Stimulated activated CD4-positive, alpha-beta T cell treated with anti-CD3 and anti-CD28 coated beads, TNF-alpha, amount 100 ng/mL, for 1 hour (primary cell): ENCODE measurements at regions not wholly inside any gene's neighbourhood (a gene's known extent, or its start where the extent isn't known, plus 50 kb on each side); places are given as distances from the start of the nearest gene placed in this dataset.
"Not testable (repeated sequence)": the region's sequence is repeated elsewhere in the genome, so short reads cannot be mapped to it uniquely, and the experiment has no call there.

ENCODE experiments used
- DNase-seq, 3 donors: peaks; one replicate each; pipeline ENCODE4 v3.0.0-alpha.2; 2020; ENCODE audit warnings: low read depth in 3 of 3, low spot score in 1 of 3

DNA sequence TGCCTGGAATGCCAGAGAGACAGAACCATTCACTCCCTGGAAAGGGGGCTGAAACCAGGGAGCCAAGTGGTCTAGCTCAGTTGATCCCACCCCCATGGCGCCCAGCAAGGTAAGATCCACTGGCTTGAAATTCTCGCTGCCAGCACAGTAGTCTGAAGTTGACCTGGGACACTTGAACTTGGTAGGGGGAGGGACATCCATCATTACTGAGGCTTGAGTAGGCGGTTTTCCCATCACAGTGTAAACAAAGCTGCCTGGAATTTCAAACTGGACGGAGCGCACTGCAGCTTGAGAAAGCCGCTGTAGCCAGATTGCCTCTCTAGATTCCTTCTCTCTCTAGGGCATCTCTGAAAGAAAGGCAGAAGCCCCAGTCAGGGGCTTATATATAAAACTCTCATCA lies 310.7 kb upstream of the DPPA4 start:
- DNase-seq: no peak

DNA sequence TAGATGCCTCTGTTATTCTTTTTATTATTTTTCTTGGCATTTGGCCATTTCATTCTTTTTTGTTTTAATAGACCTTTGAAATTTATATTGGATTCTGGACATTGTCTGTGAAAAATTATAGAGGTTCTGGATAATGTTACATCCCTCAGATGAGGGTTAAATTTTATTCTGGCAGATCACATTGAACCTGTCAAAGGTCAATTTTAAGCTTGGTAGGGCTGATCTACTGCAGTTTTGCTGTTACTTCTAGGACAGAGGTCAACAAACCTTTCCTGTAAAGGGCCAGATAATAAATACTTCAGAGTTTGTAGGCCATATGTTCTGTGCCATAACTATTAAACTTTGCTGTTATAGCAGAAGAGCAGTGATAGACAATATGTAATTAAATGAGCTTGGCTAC lies 318.9 kb upstream of the DPPA4 start:
- no peak for DNase-seq

DNA sequence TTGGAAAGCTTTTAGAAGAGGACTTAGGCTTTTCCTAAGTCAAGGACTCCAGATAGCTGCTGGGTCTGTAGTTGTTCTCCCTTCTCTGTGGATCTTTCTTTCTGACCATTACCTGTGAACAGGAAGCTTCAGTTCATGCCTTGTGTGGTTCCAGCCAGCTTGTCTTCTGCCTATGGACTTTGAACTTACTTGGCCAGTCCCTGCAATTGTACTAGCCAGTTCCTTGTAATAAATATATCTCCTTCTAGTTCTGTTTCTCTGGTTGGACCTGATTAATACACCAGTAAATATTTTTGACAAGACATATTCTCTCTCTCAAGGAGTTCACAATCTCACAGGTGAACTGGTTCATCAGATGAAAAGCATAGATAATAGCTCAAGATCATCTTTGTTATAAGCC lies 341.3 kb upstream of the DPPA4 start:
- no peak for DNase-seq

DNA sequence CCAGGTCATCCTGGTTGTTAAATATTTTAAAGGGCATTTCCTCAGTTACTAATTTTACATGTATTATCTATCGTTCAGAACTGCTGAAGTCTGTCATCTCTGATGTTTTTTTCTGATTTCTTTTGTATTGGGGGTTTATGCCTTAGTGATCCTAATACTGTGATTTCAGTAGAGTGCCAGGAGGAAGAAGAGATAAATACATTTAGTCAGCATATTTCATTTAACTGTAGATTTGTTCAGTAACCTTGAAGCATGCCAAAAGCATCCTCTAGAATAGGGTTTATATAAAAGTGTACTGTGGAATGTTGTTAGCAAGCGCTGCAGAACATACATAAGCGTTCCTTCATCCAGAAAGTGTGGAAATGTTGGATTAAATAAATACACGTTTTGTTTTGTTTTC lies 342.3 kb upstream of the DPPA4 start:
- no peak for DNase-seq

DNA sequence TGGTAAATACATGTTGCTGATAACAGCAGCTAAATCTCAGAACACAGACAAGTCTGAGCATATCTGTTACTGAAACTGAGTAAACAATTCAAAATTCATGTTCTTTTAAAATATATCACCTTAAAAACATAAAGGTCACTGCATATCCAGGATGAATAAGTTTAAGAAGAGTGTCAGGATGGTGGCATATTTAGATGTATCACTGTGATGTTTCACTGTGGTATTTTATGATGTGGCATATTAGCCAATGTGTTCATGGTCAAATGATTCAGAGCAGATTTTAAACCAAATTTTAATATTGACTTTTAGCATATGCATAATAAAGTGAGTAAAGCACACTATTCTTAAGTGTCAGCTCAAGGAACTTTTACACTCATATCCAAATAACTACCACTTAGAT lies 346.4 kb upstream of the DPPA4 start:
- no peak for DNase-seq

DNA sequence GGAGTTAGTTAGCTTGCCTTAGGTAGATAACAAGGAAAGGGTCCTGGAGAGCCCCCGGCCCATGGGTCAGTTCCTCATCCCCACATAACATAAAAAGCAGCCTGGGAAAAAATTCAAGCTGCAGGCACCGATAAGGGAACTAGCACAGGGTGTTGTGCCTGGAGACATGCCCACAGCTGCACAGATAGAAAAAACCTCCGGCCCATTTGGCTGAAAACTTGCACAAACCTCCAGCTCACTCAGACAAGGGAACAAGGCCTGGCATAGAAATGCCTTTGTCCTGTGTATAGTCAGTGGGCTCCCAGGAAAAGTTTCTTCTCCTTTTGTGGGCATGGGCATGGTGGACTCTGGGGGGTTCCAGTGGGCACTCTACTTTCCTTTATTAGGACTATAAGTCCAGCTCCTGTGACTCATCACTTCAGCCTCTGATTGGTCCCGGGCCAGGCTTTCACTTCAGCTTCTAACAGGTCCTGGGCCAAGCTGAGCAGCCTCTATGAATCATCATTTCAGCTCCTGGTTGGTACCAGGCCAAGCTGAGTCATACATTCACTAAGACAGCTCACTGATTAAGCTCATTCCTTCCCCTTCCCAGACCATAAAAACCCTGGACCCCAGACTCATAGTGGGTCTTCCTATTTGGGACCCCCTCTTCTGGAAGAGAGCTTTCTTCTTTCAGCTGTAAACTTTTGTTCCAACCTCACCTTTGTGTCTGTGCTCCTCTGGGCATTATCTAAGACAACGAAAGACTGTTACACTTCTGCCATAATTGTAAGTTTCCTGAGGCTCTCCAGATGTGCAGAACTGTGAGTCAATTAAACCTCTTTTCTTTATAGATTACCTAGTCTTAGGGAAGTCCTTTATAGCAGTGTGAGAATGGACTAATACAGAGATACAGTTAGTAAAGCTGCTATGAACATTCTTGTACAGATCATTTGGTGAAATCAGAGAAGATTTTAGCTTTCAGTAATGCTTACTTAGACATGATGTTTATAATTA lies 348.0 kb upstream of the DPPA4 start:
- DNase-seq: no peak

DNA sequence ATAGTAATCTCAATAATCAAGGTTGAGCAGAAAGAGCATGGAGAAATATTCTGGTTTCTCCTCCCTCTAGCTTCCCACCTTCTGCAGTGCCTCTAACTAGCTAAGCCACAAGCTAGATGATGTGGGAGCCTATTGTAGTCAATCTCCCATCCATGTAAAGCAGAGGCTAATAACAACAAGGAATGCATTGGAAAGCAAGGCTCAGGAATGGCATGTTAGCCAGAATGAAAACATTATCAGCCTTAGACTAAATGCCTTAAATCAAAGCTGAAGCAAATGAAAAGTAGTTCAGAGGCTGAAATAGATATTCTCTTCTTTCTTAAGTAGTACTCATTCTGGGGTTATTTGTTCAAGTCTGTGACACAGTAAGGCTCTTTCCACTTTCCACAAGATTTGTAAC lies 350.3 kb upstream of the DPPA4 start:
- no peak for DNase-seq

DNA sequence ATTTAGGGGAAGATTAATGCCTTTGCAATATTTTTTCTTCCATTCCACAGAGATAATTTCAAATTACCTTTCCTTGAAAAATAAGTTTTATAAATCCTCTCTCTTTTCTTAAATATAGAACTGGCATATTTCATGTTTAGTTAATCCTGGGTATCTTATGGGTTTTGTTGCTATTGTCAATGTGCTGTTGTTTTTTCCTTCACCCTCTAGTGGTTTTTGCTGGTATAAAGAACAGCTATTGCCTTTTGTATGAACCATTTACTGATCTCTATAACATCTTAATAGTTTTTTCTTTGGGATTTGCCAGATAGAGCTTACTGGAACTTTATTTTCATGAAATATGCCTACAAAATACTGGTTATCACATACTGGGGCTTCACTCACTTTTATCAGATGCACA lies 359.6 kb upstream of the DPPA4 start:
- no peak for DNase-seq

DNA sequence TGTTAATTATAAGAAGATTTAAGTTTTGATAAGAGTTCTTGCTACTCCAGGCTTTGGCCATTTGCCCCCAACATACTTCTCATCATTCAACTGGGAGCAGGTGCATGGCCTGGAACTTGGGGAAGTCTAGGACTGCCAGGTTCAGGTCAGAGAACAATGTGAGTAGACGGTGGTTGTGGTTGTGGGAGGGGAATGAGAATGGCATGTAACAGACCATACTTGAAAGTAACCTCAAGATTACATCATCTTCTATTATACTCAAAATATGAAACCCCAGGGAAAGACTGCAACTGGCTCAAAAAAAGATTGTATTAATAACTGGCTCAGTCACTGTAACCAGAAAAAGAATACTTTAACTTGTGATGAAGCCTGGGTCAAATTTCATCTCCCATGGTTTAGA lies 364.9 kb upstream of the DPPA4 start:
- DNase-seq: no peak

DNA sequence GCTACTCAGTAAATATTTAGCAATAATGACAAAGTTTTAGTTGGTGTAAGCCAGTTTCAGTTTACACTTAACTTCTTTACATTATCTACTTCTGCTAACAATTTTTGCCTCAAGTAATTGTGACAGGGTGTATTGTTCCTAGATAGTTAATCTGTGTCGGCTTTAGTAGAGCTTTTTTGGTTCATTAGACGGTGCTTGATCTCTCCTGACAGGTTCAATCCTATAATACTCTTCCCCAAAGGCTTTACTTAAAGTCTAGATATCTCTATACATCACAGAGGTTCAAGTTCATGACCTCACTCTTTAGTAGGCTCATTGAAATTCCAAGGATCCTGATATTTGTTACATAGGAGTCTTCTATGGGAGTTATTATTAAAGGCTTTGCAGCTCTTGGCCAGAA lies 365.6 kb upstream of the DPPA4 start:
- DNase-seq: no peak

DNA sequence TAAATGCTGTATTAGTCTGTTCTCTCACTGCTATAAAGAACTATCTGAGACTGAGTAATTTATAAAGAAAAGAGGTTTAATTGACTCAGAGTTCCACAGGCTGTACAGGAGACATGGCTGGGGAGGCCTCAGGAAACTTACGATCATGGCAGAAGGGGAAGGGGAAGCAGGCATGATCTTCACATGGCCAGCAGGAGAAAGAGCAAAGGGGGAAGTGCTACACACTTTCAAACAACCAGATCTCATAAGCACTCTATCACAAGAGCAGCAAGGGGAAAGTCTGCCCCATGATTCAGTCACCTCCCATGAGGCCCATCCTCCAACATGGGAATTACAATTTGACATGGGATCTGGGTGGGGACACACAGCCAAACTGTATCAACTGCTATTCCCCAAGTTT lies 367.8 kb upstream of the DPPA4 start:
- DNase-seq: not testable (repeated sequence)

DNA sequence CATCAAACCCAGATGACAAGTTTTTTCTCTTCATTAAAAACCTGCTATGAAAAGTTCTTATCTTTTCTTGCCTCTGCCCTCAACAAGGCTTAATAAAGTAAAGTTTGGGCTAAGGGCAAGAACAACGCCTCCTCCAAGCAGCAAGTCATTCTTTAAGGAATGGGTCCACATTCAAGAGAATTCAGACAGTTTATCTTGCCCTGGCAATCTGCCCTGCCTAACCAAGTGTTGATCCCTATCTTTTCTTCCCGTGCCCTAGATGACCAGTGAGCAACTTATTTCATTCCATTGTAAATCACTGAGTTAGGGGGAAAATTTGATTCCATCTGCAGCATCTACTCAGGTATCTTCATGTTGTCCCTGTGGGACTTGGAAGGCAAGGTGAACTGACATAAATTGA lies 370.3 kb upstream of the DPPA4 start:
- no peak for DNase-seq

DNA sequence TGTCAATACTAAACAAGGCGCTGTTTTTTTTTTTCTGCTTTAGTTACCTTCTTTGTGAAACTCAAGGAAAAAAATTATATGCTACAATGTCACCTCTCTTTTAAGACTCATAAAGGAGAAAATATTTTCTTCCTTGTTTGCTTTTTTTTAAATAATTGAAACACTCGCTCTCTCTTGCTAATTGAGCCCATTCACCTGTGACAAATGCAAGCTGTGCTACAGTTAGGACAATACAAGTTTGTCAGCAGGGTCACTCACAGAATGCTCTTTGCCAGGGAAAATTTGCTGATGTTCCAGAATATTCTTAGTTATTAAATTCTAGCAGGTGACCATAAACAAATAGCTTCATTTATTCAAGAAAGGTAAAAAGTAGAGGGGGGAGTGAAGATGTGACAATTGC lies 375.9 kb upstream of the DPPA4 start:
- DNase-seq: no peak

DNA sequence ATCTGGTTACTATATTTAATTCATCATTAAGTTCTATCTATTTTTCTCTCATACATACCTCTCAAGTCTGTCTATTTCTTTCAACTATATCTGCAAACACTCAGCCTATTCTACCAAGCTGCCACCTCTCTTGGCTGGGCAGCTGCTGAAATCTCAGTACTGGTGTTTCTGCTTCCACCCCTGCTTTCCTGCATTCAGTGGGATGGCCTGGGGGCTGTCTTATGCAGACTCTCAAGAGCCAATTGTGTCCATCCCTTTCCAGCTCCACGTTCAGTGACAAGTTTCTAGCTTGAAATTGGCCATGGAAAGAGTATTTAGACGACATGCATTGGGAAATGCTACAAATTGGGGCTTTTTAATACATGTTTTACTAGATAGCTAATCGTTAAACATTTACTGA lies 378.4 kb upstream of the DPPA4 start:
- DNase-seq: no peak

DNA sequence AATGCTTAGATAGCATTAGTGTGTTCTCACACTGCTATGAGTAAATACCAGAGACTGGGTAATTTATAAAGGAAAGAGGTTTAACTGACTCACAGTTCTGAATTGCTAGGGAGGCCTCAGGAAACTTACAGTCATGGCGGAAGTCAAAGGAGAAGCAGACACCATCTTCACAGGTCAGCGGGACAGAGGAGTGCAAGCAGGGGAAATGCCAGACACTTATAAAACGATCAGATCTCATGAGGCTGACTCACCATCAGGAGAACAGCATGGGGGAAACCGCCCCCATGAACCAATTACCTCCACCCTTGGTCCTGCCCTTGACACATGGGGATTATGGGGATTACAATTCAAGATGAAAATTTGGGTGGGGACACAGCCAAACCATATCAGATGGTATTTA lies 381.5 kb upstream of the DPPA4 start:
- no peak for DNase-seq

DNA sequence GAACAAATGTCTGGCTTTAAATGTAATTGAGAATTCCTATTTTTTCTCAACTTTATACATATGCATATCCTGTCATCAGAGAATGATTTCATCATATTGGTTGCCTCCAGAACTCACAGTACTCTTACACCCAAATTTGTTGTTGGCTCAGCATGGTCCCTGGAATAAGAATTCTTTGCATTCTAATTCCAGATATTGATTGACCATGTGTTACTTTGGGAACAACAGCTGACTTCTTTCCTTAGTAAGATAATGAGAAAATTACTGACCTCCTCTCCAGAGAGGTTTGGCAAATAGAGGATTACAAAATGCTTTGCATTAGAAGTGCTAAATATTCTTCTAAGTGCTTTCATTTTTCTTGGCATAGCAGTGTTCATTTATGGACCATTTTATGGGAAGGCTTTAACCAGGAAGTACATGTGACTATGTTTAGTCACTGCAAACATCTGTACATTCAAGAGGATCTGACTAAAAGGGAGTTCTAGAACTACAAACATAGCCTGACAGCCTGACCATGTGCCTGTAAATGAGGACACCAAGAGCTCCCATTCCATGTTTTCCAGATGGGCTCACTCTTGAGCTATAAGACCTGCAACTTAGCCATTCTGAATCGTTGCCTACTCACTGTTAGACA lies 391.6 kb upstream of the DPPA4 start:
- DNase-seq: no peak

DNA sequence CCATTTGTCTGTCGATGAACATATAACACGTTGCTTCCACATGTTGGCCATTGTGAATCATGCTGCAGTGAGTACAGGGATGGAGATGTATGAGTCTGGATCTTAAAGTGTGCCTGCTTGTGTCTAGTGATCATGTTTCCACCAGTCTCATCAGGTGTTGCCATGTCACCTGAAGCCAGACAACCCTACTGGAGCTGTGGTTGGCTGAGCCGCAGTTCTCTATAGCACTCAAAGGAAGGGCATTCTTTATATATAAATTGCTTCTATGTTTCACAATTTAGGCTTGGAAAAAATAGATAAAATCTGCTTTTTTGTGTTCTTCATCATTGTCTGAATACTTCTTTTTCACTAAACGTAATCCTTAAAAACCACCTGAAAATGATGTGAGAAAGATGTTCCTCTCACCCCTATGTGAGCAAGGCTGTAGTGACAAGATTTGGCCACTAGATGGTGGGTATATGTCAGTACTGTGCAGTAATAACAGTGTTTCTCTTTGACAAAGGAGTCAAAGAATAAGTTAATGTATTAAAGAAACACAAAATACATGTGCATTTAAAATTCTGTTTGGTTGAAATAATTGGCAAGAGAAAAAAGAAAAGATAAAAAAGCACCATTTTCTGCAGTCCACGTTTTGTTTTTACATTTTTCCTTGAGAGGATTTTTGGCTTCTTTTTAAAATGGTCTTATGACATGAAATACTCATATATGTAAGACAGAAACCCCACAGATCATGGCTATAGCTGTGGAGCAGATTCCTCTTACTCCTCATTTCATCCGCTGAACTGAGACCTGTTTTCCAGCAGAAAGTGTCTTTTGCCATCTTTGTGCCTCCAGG lies 394.5 kb upstream of the DPPA4 start:
- peak; percentile 5 to 31 (median 23) for DNase-seq

DNA sequence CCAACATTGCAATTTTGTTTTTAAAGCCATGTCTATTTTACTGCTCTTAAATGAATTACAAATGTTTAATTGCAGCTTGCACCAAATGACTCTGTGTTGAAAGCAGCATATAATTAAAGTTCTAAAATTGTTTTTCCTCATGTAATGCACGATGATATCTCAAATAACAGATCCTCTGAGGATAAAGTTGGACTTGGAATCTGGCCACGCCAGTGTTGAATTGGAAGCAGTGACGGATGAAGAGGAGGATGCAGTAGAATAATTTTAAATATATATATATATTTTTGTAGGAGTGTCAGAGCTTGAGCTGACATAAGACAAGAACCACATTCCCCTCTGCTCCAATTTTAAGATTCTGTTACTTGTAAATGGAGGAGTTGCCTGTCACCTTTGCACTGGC lies 406.6 kb upstream of the DPPA4 start:
- DNase-seq: no peak

DNA sequence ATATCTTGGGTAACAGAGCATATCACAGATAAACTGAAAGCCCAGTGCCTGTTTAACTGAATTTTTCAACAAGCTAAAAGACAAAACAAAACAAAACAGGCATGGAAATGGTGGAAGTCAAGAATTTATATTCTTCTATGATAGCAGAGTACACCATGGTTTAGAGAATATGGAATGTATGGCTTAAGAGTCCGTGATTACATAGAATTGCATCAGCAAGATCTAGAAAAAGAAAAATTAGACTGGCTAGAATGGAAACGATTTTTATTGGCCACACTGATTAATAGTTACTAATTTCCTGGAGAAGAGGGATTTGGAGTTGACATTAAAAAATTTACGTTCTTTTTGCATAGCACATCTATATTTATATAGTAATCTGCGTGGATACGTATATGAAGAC lies 435.2 kb upstream of the DPPA4 start:
- no peak for DNase-seq

DNA sequence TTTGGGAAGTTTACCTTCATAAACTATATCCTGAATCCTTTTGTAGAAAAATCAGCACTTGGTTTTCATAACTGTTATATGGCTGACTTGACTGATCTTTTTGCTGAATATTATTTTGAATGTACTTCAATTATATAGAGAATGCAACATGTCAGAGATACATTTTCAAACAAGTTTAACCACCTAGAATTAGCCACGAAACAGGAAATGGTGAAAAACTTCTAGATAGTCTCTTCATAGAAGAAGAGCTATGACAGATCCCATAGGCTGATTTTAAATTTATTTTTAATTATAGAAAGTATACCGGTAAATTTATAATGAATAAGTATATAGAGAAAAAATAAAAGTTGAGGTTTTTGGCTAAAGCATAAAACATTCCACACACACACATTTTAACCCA lies 436.8 kb upstream of the DPPA4 start:
- DNase-seq: no peak

DNA sequence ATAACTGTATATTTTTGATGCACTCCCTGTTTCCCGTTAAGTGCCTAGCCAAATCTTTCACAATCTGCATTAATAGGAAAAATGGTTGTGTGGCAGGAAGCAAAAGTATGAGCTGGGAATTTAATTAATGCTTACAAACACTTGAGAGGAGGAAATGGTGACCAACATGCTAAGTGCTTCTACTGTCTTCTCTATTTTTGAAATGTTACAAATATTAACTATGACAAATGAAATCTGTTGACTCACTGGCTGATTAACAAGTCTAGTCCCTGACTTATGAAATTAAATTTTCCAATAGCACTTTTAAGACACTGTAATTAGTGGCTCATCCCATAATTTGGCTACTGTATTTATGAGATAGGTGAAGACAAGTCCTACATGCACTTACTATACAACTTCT lies 446.9 kb upstream of the DPPA4 start:
- DNase-seq: no peak
